WTC11 (cell line): ENCODE measurements at regions not wholly inside any gene's neighbourhood (a gene's known extent, or its start where the extent isn't known, plus 50 kb on each side); places are given as distances from the start of the nearest gene placed in this dataset.

Source experiments
- CREB1 ChIP-seq: sonication (generic); formaldehyde crosslinking; IDR thresholded peaks from 2 replicates; pipeline ENCODE4 v1.8.0; 2023; ENCODE audit warnings: mild to moderate bottlenecking, missing genetic modification reagents
- CTCF ChIP-seq: fragments of 200-600 bp; IDR thresholded peaks from 2 replicates; pipeline ENCODE4 v1.8.0; 2022; ENCODE audit warnings: antibody characterized with exemption
- ETV6 ChIP-seq: sonication (generic); formaldehyde crosslinking; IDR thresholded peaks from 2 replicates; pipeline ENCODE4 v1.8.1; 2022; ENCODE audit warnings: mild to moderate bottlenecking, missing genetic modification reagents
- FOXJ3 ChIP-seq: sonication (generic); formaldehyde crosslinking; IDR thresholded peaks from 2 replicates; pipeline ENCODE4 v1.9.0; 2021; ENCODE audit warnings: missing genetic modification reagents, mild to moderate bottlenecking, borderline replicate concordance
- JUN ChIP-seq: sonication (generic); formaldehyde crosslinking; IDR thresholded peaks from 2 replicates; pipeline ENCODE4 v1.8.0; 2023; ENCODE audit warnings: mild to moderate bottlenecking, missing genetic modification reagents
- NR1H2 ChIP-seq: sonication (generic); formaldehyde crosslinking; IDR thresholded peaks from 2 replicates; pipeline ENCODE4 v1.9.0; 2021; ENCODE audit warnings: mild to moderate bottlenecking, moderate library complexity, missing genetic modification reagents
- TF ChIP-seq, protein P1 (sequence below): sonication (generic); formaldehyde crosslinking; IDR thresholded peaks from 2 replicates; pipeline ENCODE4 v1.8.1; 2023; ENCODE audit warnings: mild to moderate bottlenecking, missing genetic modification reagents, moderate library complexity

GRCh38 chr7:12979181-12979580 lies 291.7 kb downstream of the ARL4A start:
- no peak for TF ChIP-seq JUN (CRISPR knock-in tag)
- no peak for TF ChIP-seq ETV6 (CRISPR knock-in tag)
- TF ChIP-seq, protein P1, sequence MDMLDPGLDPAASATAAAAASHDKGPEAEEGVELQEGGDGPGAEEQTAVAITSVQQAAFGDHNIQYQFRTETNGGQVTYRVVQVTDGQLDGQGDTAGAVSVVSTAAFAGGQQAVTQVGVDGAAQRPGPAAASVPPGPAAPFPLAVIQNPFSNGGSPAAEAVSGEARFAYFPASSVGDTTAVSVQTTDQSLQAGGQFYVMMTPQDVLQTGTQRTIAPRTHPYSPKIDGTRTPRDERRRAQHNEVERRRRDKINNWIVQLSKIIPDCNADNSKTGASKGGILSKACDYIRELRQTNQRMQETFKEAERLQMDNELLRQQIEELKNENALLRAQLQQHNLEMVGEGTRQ (CRISPR knock-in tag) = no peak
- no peak for TF ChIP-seq CTCF
- TF ChIP-seq FOXJ3 (CRISPR knock-in tag) = no peak
- TF ChIP-seq CREB1 (CRISPR knock-in tag) = no peak
- no peak for TF ChIP-seq NR1H2 (CRISPR knock-in tag)
